ENCODE measurements at regions not wholly inside any gene's neighbourhood (a gene's known extent, or its start where the extent isn't known, plus 50 kb on each side); places are given as distances from the start of the nearest gene placed in this dataset.

DNA sequence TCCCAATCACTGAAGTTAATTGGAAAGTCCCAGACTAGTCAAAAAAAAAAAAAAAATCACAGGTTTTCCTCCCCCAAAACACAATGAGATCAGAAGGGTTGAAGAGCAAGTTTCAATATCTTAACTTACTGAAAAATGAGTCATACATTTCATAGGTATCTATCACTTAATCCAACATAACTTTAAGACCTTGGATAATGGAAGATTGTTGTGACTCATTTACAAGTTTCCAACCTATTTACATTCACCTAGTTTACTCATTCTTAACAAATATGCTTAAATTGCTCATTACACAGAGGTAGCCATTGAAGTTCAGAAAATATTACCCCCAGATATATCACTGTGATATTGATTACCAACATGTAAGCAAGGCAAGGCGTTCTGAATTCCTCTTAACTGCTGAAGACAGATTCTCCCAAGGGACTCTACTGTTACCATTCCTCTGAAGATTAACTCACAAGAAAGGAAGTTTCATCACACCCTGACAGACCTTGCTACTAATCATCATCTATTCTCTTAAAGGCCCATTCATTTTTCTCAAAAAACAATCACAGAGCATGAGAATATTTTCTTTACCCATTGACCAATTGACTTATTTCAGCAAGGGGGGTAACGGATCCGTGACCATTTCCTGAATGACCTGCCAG, 563.8 kb downstream of the TLE1 start:
- peak; percentile 56 for DNase-seq (ENCODE audit: low read depth)

DNA sequence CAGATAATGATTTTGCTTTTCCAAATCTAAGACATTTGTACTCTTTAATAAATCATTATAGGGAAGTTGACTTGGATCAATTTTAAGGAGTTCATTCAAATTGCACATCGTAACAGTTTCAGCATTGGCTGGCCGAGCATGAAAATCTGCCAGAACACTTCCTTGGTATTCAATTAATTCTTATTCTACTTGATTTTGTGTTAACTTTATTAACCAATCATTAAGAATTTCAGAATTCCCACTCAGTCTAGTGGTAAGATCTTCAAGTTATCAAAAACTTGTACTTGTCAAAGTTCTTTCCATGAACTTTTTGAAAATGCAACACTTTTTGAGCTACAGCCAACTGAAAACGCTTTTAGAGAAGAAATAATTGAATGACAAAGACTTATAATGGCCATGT, 565.8 kb downstream of the TLE1 start:
- no peak for DNase-seq (ENCODE audit: low read depth)

- no peak for DNase-seq (ENCODE audit: low read depth)
These were observed 566.6 kb downstream of the TLE1 start for GRCh38 chr9:81122749-81123148.

DNA sequence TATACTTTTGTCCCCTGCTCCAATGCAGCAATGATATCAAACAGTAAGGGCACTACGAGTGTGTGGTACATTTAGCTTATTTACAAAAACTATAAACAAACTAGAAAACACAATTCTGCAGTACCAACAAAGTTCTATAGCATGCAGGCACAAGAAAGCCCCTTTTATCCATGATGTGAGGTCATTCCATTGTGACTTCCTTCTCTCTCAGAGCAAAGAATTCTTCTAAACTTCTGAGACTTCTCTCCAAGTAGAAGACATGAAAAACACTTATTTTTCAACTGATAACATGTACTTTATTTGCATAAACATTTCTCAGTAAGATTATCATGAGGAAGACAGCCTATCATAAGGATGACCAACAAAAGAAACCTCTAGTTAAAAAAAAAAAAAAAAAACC, 569.8 kb downstream of the TLE1 start:
- DNase-seq (ENCODE audit: low read depth), result no peak

DNA sequence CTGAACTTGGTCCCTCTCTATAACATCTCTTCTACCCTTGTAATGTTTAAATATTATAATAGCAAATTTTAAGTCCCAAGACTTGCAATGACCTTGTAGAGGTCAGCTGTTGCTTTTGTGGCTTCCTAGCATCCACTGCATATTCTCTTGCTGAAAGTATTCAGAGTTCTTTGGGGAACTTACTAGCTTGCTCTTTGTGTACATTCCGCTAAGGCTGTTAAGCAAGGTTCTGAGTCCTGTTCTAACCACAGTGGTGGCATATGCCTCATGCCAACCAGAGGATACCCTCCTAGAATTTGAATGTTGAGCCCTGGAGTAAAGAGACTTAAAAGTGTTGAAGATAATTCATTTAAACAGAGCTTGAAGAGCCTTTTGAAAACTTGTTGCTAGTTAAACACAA, 570.9 kb downstream of the TLE1 start:
- no peak for DNase-seq (ENCODE audit: low read depth)

- DNase-seq (ENCODE audit: low read depth), result no peak
These were observed 572.8 kb downstream of the TLE1 start for GRCh38 chr9:81116340-81117137.

- DNase-seq (ENCODE audit: low read depth), result peak; percentile 9
These were observed 575.8 kb downstream of the TLE1 start for GRCh38 chr9:81113453-81114124.

DNA sequence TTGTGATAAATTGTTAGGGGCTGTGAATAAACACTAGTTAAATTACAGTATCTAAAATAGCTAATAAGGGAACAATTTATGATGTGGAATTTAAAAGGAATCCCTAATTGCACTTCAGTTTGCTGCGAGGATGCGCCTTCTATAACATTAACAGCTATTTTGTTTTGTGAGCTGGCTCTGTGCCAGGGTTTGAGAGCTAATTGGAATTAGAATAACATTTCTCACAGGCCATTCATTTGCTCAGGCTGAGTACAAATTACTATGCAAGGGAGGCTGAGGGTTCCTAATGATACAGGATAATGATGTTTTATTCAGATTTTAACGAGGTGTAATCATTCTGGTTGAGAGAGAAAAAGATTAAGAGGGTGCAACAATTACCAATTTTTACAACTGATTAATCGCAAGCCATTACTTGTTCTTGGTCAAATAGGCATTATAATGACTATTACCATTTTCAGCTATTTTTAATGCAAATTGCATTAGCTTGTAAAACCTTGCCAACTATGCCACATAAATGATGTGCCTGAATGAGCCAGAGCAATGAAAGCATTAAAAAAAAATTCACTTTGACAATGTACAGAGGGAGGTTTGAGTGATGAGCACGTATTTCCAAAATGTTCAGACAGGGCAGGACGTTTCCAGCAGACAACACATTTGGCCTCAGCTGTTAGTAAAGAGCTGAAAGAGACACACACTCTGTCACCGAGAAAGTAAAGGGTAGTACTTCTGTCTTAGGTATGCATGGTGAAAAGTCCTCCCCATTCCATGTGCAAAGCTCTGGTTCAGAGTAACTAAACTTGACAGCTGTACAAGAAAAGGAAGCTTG, 576.5 kb downstream of the TLE1 start:
- no peak for DNase-seq (ENCODE audit: low read depth)

GRCh38 chr9:81108821-81109220, 580.5 kb downstream of the TLE1 start:
- DNase-seq (ENCODE audit: low read depth), result no peak

- DNase-seq (ENCODE audit: low read depth), result peak; percentile 80
These were observed 581.0 kb downstream of the TLE1 start for GRCh38 chr9:81108391-81108790.

GRCh38 chr9:81103597-81104471, 585.5 kb downstream of the TLE1 start:
- no peak for DNase-seq (ENCODE audit: low read depth)

DNA sequence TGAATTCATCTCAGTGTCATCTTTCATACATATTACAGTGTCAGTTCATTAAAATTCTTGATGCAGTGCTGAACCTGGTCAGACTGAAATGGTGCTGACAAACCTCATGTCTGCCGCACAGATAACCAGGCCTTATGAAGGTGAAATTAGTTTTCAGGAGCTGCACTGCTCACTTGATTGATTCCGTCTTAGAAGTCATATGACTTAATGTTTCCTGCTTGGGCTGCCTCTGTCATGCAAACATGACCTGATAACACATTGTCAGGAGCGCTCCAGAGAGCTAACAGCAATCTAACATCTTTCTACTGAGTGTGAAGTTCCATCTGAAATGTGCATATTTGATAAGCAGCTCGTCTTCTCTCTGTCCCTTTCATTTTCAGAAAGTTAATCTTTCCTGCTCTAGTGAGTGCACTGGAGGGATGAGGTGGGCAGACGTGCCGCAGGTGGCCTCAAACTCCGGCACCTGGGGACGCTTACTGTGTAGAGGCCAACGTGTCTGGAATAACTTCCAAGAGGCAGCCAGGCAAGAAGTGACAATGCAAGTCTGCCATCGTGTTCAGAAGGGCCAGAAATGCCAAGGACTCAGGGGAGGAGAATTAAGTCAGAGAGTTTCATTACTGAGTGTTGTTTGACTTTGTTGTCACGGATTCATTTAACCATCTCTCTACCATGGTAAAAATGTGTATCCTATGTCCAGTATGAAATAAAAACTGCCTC, 592.1 kb downstream of the TLE1 start:
- no peak for DNase-seq (ENCODE audit: low read depth)

- no peak for DNase-seq (ENCODE audit: low read depth)
These were observed 592.7 kb downstream of the TLE1 start for GRCh38 chr9:81096625-81097024.

GRCh38 chr9:81092057-81092456, 597.3 kb downstream of the TLE1 start:
- no peak for DNase-seq (ENCODE audit: low read depth)

GRCh38 chr9:81088341-81088740, 601.0 kb downstream of the TLE1 start:
- DNase-seq (ENCODE audit: low read depth), result no peak

DNA sequence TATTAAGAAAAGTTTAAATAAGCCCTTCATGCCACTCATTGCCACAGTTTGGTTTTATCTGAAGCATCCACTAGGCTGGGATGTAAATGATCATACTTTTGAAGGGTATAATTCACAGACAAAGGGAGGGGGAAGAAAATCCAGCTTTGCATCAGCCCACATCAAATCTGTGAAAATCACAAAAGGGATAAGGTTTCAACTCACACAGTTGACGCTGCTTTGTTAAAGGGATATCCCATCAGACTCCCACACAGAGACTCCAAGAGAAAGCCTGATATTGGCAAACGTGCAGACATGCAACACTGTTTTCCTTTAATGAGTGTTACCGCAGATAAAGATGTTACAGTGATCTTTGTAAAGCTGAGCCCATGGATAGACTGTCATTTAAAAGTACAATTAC, 602.9 kb downstream of the TLE1 start:
- no peak for DNase-seq (ENCODE audit: low read depth)

DNA sequence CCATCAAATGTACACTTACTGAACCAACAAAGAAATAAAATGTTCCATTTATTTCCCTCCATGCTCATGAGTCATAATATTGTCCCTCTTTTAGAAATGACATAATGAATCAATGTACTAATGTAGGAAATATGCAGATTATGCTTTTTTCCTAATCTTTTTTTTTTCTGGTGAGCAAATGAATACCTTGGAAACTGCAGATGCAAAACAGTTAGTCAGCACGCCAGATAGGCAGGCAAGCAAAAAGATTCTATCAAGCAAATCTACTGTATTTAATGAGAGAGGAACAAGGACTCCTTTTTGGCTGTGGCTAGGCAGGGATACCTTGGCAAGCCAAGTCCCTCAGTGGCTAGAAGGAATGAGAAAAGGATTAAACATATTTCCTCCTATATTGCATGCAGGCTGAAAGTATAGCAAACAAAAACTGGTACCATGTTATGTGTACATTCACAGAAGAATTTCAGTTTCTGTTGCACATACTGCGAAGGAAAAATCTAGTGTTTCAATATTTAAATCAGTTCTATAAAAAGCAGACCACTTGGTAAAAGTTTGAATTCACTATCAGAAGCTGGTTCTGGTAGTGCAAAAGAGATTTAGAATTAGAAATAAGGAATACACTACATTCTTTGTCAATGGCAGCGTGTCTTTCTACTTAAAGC, 605.4 kb downstream of the TLE1 start:
- DNase-seq (ENCODE audit: low read depth), result peak; percentile 59

- no peak for DNase-seq (ENCODE audit: low read depth)
These were observed 606.3 kb downstream of the TLE1 start for GRCh38 chr9:81083067-81083466.

DNA sequence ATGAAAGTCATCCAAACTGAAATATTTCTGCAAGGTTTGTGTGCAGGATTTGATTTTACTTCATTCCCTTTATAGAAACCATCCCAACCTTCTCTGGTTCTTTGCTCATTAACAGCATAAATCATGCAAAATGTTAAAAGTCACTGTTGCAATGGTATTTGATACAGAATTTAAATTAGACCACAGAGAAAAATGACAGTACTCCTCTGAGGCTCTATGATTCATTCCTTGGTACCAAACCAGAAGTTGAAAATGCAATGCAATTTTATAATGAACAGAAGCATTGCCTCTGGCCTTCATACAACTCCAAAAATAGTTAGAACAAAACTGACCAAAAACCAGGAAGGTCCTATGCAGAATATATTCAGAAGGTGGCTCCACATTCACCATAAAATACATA, 607.1 kb downstream of the TLE1 start:
- DNase-seq (ENCODE audit: low read depth), result no peak
